Vagina (tissue), 2 donors: ENCODE measurements at regions not wholly inside any gene's neighbourhood (a gene's known extent, or its start where the extent isn't known, plus 50 kb on each side); places are given as distances from the start of the nearest gene placed in this dataset.

Experiments
- POLR2AphosphoS5 ChIP-seq, 2 donors: sonication (generic); formaldehyde crosslinking; IDR thresholded peaks; one replicate each; pipeline ENCODE4 v1.9.0; 2017; ENCODE audit warnings: antibody characterized with exemption in 2 of 2, mild to moderate bottlenecking in 2 of 2, low read depth in 1 of 2; ENCODE audit not compliant: insufficient read depth in 1 of 2
- TF ChIP-seq, protein P1 (sequence below), 3 experiments: fragments of 450-650 bp in 2 of 3; fragments of 200-600 bp in 1 of 3; sonication (generic) in 1 of 3; IDR thresholded peaks; one replicate each; pipeline ENCODE4 v1.5.1; 2017 to 2019; ENCODE audit warnings: antibody characterized with exemption in 3 of 3, mild to moderate bottlenecking in 2 of 3, moderate library complexity in 2 of 3

DNA sequence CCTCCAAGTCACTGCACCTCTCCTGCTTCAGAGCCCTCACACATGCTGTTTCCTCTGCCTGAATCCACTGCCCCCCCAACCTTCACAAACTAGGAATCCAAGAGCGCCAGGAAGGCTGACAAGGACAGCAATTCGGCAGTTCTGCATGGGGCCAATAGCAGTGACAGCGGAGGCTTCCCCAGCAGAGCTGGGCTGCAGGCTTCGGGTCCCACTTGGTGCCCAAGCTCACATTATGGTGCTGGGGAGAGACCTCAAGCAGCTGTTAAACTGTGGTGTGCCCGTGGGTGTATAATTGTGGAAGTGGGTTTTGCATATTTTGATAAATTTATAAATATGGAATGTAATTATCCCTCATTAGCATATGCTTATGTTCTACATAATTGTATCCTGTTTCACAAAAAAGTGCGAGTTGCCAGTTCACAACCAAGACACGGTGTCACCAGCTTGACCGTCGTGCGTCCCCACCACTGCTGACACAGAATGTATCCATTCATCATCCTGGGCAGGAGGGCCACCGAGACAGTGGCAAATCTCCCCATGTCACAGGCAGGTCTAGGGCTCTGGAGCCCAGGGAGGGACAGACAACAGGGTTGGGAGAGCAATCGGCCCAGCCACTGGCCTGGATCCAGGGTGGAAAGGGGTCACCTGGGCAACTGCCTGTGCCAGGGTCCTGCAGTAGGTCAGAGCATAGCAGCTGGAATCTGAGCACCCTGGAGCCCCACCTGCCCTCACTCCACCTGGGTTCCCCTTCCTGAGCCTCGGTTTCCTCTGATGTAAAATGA is 81.6 kb downstream of the MATN1 start:
- TF ChIP-seq, protein P1, sequence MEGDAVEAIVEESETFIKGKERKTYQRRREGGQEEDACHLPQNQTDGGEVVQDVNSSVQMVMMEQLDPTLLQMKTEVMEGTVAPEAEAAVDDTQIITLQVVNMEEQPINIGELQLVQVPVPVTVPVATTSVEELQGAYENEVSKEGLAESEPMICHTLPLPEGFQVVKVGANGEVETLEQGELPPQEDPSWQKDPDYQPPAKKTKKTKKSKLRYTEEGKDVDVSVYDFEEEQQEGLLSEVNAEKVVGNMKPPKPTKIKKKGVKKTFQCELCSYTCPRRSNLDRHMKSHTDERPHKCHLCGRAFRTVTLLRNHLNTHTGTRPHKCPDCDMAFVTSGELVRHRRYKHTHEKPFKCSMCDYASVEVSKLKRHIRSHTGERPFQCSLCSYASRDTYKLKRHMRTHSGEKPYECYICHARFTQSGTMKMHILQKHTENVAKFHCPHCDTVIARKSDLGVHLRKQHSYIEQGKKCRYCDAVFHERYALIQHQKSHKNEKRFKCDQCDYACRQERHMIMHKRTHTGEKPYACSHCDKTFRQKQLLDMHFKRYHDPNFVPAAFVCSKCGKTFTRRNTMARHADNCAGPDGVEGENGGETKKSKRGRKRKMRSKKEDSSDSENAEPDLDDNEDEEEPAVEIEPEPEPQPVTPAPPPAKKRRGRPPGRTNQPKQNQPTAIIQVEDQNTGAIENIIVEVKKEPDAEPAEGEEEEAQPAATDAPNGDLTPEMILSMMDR (IDR thresholded peaks at IDR 0.05), result no peak
- no peak for TF ChIP-seq POLR2AphosphoS5 (IDR thresholded peaks at IDR 0.05; ENCODE audit: insufficient read depth in 1 of 2, low read depth in 1 of 2)
